GDM1 (cell line): ENCODE measurements at regions not wholly inside any gene's neighbourhood (a gene's known extent, or its start where the extent isn't known, plus 50 kb on each side); places are given as distances from the start of the nearest gene placed in this dataset.

Source experiments
- DNase-seq: peaks from one replicate; lab custom pipeline; 2025; lab: John Stamatoyannopoulos, UW

DNA sequence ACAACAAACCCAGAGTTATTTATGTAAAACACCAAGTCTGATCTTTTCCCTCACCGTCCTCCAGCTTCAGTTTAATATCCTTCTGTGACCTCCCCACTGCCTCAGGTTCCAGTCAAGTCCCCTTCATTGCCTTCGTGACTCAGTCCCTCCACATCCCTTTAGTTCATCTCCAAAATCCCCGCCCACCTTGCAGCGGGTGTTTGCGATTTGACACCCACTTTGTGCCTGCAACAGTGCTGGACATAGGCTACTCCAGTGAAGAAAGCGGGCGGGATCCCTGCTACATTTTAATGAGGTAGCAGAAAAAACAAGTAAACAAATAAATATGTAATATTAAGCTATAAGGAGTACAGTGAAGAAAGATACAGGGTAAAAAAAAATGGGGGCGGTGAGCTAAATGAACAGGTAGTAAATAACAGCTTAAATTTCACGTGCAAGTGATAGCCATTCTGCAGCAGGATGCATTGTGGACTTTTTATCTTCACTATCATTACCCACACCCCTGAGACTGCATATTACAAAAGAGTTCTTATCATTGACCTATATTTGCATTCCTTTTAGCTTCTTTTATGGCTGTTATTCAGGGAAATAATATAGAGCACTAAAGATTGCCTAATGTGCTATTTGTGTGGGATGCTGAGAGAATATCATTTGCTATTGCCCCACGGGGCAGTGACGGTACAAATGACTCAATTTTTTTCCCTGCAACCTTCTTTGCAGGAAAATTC is 222.8 kb upstream of the NUDT4 start:
- DNase-seq, result no peak

DNA sequence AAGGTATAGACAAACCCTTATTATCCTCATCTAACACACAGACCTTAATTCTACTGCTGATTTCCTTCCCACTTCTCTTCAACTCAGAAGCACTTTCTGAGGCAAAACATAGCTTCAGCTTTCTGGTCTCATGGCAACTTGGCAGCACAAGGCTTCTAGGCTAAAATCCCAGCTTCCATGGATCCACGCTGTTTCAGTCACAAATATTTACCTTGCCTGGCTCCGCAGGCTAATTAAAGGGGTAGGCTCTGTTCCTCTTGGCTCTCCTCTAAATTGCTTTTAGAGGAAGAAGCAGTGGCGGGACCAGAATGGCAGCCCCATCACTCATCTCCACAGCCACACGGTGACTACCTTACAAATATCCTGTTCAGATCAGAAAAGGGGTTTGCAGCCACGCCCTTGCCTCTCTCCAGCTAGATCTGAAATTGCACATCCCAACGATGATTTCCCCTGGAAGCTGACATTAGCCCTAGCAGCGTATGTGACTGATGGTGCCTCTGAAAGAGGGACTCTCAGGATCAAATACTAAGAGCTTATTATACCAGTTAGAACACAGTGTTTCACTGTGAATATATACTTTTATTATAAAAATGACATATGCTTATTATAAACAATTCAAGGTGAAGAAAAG is 221.5 kb upstream of the NUDT4 start:
- no peak for DNase-seq

DNA sequence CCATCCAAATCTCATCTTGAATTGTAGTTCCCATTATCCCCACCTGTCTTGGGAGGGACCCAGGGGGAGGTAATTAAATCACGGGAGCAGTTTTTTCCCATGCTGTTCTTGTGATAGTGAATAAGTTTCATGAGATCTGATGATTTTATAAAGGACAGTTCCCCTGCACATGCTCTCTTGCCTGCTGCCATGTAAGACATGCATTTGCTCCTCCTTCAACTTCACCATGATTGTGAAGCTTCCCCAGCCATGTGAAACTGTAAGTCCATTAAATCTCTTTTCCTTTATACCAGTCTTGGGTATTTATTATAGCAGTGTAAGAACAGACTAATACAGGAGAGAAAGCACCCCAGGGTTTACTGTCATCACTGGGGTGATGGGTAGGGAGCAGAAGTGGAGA is 220.4 kb upstream of the NUDT4 start:
- DNase-seq, result no peak

DNA sequence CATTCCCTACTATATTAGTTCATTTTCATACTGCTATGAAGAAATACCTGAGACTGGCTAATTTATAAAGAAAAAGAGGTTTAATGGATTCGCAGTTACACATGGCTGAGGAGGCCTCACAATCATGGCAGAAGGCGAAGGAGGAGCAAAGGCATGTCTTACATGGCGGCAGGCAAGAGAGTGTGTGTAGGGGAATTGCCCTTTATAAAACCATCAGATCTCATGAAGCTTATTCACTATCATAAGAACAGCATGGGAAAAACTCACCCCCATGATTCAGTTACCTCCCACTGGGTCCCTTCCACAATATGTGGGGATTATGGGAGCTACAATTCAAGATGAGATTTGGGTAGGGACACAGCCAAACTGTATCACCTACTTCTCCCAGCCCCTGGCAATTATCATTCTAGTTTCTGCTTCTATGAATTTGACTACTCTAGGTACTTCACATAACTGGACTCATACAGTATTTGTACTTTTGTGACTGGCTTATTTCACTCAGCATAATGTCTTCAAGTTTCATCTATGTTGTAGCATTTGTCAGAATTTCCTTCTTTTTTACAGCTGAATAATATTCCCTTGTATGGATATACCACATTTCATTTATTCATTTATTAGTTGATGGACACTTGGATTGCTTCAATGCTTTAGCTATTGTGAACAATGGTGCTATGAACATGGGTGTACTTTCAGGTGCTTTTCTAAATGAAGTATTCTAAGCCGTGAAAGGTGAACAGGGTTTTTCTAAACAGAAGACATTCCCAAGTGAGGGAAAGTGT is 219.5 kb upstream of the NUDT4 start:
- DNase-seq, result no peak

DNA sequence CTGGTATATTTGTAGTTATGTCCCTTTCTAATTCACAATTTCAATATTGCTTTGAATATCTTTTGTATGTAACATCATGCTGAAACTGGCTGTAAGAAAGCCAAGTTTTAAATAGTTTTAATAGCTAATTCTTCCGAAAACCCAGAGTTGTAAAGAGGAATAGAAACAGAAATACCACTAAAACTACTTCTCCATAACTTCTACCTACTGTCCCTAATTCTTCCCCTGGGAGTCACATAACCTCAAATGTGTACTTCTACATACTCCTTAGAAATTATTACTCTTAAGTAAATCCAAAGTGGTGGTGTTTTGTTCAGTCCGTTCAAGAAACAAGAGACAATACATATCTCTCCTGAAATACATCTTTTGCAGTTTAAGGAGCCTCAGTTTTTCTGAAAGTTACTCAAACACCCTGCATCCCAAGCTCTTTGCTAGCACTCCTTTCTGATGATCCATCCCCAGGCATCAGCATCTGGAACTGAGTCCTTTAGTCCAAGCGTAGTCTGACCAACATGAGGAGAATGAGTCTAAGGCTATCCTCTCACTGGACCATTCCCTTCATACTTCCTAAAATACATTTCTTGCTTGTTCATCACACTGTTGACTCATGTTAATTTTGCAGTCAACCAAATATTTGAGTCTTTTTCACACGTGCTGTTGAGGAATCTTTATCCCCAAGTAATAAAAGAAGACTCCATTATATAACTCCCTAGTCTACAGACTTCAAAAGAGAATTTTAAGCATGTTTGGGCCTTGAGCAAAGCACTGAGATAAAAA is 214.3 kb upstream of the NUDT4 start:
- no peak for DNase-seq

DNA sequence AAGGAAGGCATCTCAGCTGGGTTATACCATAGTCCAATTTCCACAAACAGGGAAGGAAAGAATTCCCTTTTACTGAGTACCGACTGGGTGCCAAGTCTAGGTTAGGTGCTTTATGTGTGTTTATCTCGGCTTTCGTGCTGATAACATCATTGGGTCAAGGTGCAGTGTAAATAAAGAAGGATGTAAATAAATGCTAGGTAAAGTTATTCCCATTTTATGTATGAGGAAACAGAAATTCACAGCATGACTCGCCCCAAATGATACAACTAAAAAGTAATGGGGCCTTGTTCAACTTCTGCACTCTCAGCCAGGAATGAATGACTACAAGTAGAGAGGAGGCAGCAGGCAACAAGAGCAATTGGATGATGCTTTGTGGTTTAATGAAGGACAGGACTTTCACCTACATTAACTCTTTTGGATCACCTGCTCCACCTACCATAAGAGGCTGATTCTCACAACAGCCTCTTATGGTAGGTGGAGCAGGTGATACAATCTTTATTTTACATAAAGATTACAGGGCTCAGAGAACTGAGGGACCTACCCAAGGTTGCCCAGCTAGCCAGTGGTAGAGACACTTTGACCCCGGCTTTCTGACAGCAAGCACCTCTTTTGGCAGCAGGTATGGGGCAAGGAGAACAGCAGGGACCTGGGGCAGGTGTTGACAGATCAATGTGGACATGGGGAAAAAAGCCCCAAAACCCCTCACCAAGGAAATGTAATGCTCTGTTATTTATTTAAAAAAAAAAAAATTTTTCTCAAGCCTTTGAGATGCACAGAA is 213.4 kb upstream of the NUDT4 start:
- DNase-seq, result no peak

DNA sequence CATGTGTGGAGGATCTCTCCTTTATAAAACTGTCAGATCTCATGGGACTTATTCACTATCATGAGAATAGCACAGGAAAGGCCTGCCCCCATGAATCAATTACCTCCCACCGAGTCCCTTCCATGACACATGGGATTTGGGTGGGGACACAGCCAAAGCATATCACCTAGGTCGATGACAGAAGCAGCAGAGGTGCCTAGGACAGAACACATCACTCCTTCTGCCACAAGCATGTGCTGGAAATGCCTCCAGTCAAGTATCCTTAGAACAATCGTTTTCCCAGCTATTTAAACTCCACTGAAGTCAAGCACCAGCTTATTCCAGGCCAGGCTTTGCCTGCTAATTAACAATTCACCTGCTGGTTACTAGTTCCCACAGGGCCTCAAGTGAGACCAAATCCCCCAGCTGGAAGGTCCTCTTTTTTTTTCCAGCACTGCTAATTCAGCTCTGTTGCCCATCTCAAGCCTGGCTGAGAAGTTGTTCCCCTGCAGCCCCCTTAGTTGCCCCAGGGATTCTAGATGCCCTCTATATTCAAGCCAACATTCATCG is 212.3 kb upstream of the NUDT4 start:
- no peak for DNase-seq

DNA sequence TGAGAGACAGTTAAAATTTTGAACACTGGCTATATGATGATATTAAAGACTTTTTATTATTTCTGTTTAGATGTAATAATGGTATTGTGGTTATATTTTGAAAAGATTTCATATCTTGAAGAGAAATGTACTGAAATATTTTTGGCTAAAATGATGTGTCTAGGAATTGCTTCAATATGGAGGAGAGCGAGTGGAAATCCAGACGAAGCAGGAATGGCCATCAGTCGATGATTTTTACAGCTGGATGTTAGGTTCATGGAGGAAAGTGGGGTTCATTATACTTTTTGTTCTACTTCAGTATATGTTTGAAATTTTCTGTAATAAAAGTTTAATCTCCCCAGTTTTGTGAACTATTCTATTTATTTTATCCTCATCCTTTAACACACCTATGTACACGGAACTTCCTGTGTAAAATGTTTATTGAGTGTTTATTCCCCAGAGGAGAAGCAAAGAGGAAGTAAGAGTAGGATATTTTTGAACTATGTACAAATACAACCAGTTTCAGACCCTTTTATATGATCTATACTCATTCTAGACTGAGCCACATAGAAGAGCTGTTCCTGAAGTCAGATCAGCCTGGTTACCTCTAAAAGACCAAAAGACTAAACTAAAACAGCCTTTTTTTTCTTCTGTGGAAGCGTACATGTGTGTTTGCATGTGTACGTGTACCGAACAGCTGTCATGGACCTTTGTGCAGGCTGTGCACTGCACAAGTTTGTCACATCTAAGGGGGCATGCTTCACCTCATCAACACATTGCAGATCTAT is 211.0 kb upstream of the NUDT4 start:
- DNase-seq, result no peak

DNA sequence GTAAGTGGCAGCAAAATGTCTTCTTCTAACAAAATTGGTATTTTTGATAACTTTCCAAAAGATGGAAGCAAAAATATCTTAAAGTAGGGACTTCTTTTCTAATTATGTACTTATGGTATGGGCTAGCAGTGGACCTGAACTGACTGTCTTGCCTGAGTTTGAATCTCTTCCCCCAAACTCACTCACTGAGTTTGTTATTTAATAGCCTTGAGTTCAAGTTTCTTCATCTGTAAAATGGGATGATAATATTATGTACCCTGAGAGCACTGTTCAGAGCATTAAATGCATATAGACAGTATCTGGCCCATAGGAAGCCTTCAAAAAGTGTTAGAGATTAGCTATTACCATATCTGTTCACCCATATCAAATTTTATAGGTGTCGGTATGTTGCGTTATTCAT is 210.4 kb upstream of the NUDT4 start:
- no peak for DNase-seq

DNA sequence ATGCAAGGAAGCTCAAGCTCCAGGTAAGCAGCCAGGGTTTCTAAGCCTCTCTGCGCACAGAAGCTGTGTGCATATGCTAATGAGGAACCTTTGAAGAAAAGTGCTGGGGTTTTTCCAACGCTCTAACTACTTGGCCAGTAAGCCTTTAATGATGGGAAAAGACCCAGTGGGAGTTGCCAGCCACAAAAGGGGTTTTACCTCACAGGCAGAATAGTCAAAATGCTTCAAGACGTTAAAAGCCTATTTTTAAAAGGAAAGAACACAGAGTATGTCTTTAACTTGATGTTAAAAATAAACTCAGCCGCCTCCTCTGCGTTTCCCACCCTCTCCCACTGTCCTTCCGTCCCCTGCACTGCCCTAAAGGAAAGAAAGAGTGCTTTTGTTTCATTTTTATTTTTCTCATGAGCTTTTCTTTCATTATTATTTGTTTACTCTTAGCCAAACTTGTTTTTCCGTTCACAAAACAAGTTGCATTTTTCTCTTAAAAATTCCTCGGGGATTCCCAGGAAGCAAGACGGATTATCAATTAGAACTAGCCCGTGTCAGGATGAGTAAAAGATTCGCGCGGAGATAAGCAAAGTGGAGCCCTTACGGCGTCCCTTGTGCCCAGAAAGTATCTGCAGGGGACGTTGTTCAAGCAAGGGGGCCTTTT is 209.8 kb upstream of the NUDT4 start:
- DNase-seq, result no peak

DNA sequence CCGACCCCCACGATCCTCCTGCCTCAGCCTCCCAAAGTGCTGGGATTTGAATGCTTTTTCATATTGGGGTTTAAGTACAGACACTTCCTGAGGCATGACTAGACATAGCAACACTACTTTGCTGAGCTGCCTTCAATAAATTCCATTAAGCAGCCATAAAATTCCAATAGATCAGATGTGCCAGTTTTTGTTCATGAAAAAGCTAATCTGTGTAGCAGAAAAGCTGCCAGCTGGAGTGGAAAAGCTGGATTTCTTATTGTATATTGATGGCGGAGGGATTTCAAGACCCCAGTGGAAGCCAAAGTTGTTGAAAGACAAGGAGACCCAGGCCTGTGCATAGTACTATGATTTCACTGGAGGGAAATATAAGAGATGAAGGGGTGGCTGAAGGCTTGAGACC is 209.0 kb upstream of the NUDT4 start:
- DNase-seq, result no peak

DNA sequence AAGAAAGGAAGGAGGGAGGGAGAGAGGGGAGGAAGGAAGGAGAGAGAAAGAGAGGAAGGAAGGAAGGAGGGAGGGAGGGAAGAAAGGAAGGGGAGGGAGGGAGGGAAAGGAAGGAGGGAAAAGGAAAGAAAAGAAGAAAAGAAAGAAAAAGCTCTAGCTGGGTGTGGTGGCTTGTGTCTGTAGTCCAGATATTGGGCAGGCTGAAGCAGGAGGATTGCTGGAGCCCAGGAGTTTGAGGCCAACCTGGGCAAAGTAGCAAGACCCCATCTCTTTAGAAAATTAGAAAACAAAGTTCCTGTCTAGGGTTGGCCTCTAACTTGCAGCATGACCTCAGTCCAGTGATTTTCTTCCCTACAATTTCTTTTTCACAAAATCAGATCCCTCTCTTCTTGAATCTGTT is 208.2 kb upstream of the NUDT4 start:
- no peak for DNase-seq

DNA sequence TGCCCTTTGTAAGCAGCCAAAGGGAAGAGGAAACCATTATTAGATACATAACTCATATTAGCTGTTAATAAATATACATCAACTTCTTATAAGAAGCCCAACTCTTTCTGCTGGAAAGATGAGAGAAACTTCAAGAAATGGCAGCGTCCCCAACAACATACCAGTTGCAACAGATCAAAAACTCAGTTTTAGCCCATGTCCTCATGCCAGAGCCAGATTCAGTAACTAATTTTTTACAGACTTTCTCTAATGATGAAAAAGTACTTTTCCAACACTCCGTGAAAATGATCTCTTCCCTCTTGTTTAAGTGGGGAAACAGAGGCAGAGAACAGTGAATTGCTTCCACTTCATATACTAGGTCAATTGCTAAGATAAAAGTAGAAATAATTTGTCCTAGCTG is 206.8 kb upstream of the NUDT4 start:
- no peak for DNase-seq

DNA sequence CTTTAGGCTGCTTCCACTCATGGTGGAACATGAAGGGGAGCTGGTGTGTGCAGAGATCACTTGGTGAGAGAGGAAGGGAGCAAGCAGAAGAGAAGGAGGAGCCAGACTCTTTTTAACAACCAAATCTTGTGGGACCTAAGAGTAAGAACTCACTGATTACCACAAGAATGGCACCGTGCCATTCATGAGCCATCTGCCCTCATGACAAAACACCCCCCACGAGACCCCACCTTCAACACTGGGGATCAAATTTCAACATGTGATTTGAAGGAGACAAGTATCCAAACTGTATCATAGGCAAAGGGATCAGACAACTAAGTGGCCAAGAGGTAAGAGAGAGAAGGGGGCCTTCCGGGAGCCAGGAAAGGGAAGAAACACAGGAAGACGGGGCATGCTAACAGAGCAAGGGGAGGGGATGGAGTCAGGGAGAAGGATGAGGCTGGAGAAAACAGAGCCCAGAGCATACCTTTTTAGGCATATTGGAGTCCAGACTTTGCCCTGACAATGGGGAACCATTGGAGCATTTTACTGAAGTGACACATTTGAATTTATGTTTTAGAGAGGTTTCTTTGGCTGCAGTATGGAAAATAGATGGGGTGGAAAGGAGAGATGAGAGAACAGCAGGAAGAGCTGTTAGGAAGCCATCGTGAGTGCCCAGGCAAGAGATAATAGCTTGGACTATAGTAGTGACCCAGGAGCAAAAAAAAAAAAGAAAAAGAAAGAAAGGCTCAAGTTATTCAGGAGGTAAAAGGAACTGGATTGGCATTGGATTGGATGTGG is 204.4 kb upstream of the NUDT4 start:
- no peak for DNase-seq

DNA sequence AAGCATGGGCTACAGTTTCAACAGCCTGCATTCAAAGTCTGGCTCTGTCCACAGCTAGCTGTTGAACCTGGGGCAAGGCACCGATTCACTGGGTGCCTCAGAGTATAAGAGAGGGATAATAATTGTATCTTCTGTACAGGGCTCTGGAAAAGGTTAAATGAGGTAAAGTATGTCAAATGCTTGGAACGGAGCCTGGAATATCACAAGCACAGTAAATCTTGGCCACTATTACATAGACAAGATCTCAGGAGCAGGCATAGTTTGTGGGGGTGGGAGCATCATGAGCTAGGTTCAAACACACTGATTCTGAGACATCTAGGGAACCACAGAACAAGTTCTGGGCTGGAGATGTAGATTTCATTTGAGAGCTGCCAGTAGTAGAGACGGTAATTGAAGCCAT is 203.7 kb upstream of the NUDT4 start:
- no peak for DNase-seq

DNA sequence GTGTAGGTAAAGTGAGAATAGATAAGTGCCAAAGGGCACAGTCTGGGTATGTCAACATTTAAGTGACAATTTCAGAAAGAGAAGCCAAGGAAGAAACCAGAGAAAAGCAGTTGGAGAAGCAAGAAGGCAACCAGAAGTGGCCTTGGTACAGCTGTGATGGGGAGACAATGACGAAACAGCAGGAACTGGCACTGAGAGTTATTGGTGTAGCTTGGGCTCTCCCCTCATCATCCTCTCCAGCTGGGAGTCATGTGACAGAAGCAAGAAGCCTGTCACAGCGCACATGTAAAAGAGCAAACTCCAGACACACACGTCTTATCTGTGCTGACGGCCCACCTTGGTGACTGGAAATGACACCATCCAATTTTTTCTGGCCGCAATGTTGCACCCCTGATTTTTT is 203.3 kb upstream of the NUDT4 start:
- DNase-seq, result no peak

DNA sequence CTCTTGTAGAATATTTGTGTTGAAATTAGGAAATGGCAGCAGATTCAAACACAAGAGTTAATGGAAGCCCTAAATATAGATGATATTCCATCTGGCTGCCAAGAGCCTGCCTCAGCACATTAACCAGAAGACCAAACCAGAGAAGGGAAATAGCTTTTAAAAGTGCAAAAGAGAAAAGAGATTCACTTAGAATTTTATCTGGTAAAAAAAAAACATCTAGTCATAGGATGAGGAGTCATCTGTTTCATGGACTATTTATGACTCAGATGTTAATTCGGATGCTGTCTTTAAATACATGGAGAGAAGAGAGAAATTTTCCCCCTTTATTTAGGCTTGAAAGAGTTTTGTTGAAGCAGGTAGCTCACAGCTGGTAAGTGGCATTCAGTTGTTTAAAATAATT is 201.6 kb upstream of the NUDT4 start:
- DNase-seq, result no peak

DNA sequence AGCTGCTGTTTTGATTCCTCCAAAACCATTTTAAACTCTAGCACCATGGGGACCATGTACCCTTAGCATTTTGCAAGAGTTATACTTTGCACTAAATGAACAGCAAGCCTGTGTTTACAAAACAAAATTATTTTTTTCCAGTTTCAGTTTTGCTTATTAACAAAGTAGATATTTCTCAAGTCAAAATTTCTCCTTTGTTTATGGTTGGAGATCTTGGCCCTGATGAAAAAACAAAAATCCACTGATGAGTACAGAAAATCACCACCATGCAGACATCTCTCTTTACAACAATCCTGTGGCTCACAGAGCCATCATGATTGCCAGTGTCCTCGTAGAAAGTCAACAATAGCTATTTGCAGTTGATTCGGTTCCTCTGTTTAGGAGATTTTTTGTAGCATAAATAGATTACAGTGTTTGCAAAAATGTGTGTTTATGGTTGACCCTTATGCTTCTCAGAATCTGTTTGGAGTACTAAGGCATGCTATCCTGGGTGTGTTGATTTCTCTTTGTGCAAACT is 201.1 kb upstream of the NUDT4 start:
- DNase-seq, result no peak
